BJ (cell line): ENCODE measurements at regions not wholly inside any gene's neighbourhood (a gene's known extent, or its start where the extent isn't known, plus 50 kb on each side); places are given as distances from the start of the nearest gene placed in this dataset.
A peak's percentile ranks its signal among the peaks of the same experiment; 100 is the strongest.

Experiments used
- CTCF ChIA-PET: fragments of 350-600 bp; formaldehyde crosslinking; extraction: SDS; loops from one replicate; lab custom pipeline; 2021; ENCODE audit warnings: antibody characterized with exemption, inconsistent platforms; lab: Yijun Ruan, JAX
- POLR2A ChIA-PET: fragments of 300-600 bp; sonication (Branson Sonifier 250); formaldehyde crosslinking; extraction: SDS; loops from one replicate; lab custom pipeline; 2021; ENCODE audit warnings: antibody characterized with exemption; lab: Charles Lee
- DNase-seq: peaks from one replicate; pipeline ENCODE4 v3.0.0-alpha.2; 2011; ENCODE audit warnings: low read depth
- H3K27me3 ChIP-seq: 2 replicates; pipeline ENCODE4 v1.6.0; 2011; ENCODE audit warnings: low read length; ENCODE audit not compliant: control insufficient read depth, insufficient read depth
- H3K36me3 ChIP-seq: 2 replicates; pipeline ENCODE4 v1.5.1; 2011; ENCODE audit warnings: low read length; ENCODE audit not compliant: control insufficient read depth, insufficient read depth
- H3K4me3 ChIP-seq: 2 replicates; pipeline ENCODE4 v1.5.1; 2011; ENCODE audit warnings: low read depth, mild to moderate bottlenecking, control low read depth, low read length
- CTCF ChIP-seq: IDR thresholded peaks from 2 replicates; pipeline ENCODE4 v1.5.1; 2011; ENCODE audit warnings: low read depth, mild to moderate bottlenecking, control low read depth, inconsistent platforms, low read length, moderate library complexity; ENCODE audit not compliant: insufficient read depth

- ChIA-PET POLR2A (no interaction called here), CTCF (no interaction called here)
- no peak overlapping the region for H3K4me3 ChIP-seq
- no peaks in the 10 kb centered on the region for H3K27me3 ChIP-seq
- no peak for TF ChIP-seq CTCF
- no peaks in the 10 kb centered on the region for H3K36me3 ChIP-seq
- no peak for DNase-seq
Observed at GRCh38 chr4:30847958-30848357, 127.8 kb downstream of the PCDH7 start.

- Histone ChIP-seq H3K27me3 (no peaks in the 10 kb centered on the region), H3K4me3 (no peak overlapping the region), H3K36me3 (no peaks in the 10 kb centered on the region)
- CTCF ChIA-PET, result interaction anchor here (1.4 kb wide), 1 partner anchor 8 kb away, joined by 3 read pairs; no protein-coding TSS in a partner anchor
- peak; percentile 19 for DNase-seq
- POLR2A ChIA-PET, result no interaction called here
- TF ChIP-seq CTCF, result no peak
Observed at GRCh38 chr4:30854531-30854930, 134.4 kb downstream of the PCDH7 start.

- H3K27me3 ChIP-seq, result no peaks in the 10 kb centered on the region
- H3K4me3 ChIP-seq, result no peak overlapping the region
- TF ChIP-seq CTCF, result no peak
- CTCF ChIA-PET, result no interaction called here
- POLR2A ChIA-PET, result no interaction called here
- no peak for DNase-seq
- H3K36me3 ChIP-seq, result no peaks in the 10 kb centered on the region
Observed at GRCh38 chr4:30855232-30855631, 135.1 kb downstream of the PCDH7 start.

GRCh38 chr4:30856795-30857564 lies 136.8 kb downstream of the PCDH7 start:
- peak; percentile 9 for DNase-seq
- ChIA-PET CTCF (interaction anchor here (1.1 kb wide), 1 partner anchor 22 kb away, joined by 4 read pairs; no protein-coding TSS in a partner anchor), POLR2A (no interaction called here)
- no peak overlapping the region for H3K4me3 ChIP-seq
- TF ChIP-seq CTCF, result no peak
- H3K27me3 ChIP-seq, result no peaks in the 10 kb centered on the region
- no peaks in the 10 kb centered on the region for H3K36me3 ChIP-seq

- DNase-seq, result no peak
- no peak for TF ChIP-seq CTCF
- H3K4me3 ChIP-seq, result no peak overlapping the region
- ChIA-PET CTCF (no interaction called here), POLR2A (no interaction called here)
- H3K27me3 ChIP-seq, result no peaks in the 10 kb centered on the region
- no peaks in the 10 kb centered on the region for H3K36me3 ChIP-seq
Observed at GRCh38 chr4:30860978-30861377, 140.8 kb downstream of the PCDH7 start.
